ENCODE measurements at regions not wholly inside any gene's neighbourhood (a gene's known extent, or its start where the extent isn't known, plus 50 kb on each side); places are given as distances from the start of the nearest gene placed in this dataset.

- no TSS peak for BruUV-seq (replicated peaks)
- Histone ChIP-seq H3K4me3 (ENCODE audit: low read depth, low read length, poor library complexity, severe bottlenecking) (no peak overlapping the region), H2AFZ (ENCODE audit: low read length) (no peak overlapping the region)
These were observed 408.3 kb upstream of the DDI1 start for GRCh38 chr11:103628121-103628520.

GRCh38 chr11:103631841-103632240 is 404.6 kb upstream of the DDI1 start:
- intact Hi-C loops (cut with micrococcal nuclease; ENCODE audit: unreplicated experiment), result no loop called here
- BruUV-seq (replicated peaks), result no TSS peak
- no peaks in the 10 kb centered on the region for H3K9me3 ChIP-seq (ENCODE audit: low read length)
- no peak overlapping the region for H3K4me3 ChIP-seq (ENCODE audit: low read depth, low read length, poor library complexity, severe bottlenecking)
- TF ChIP-seq CTCF (conservative IDR thresholded peaks at IDR 0.05; ENCODE audit: low read length), result no peak
- no peak for TF ChIP-seq EZH2phosphoT487 (IDR thresholded peaks at IDR 0.05; ENCODE audit: borderline replicate concordance, low read depth, low read length)
- ChIA-PET CTCF (ENCODE audit: unreplicated experiment) (no interaction called here), POLR2A (no interaction called here)
- no peaks in the 10 kb centered on the region for H3K9me2 ChIP-seq (ENCODE audit: insufficient read depth, low read length)
- H3K4me2 ChIP-seq (ENCODE audit: low read length), result no peak overlapping the region
- no peaks in the 10 kb centered on the region for H3K36me3 ChIP-seq (ENCODE audit: insufficient read depth, low read length)
- no peak overlapping the region for H2AFZ ChIP-seq (ENCODE audit: low read length)
- no peaks in the 10 kb centered on the region for H3K4me1 ChIP-seq (ENCODE audit: insufficient read depth, low read length, poor library complexity, severe bottlenecking)
- H3K27ac ChIP-seq (ENCODE audit: low read depth, low read length, poor library complexity, severe bottlenecking), result no peak overlapping the region
- no peaks in the 10 kb centered on the region for H3K79me2 ChIP-seq (ENCODE audit: insufficient read depth, low read depth, low read length)
- DNase-seq (ENCODE audit: low spot score), result no peak
- H4K20me1 ChIP-seq (ENCODE audit: insufficient read depth, low read length), result no peaks in the 10 kb centered on the region

More at GRCh38 chr11:103628121-103628520, 408.3 kb upstream of the DDI1 start:
- no peak for DNase-seq (ENCODE audit: low spot score)
- Histone ChIP-seq H3K4me1 (ENCODE audit: insufficient read depth, low read length, poor library complexity, severe bottlenecking) (no peaks in the 10 kb centered on the region), H4K20me1 (ENCODE audit: insufficient read depth, low read length) (no peaks in the 10 kb centered on the region), H3K27ac (ENCODE audit: low read depth, low read length, poor library complexity, severe bottlenecking) (no peak overlapping the region), H3K9me3 (ENCODE audit: low read length) (no peaks in the 10 kb centered on the region), H3K36me3 (ENCODE audit: insufficient read depth, low read length) (no peaks in the 10 kb centered on the region), H3K4me2 (ENCODE audit: low read length) (no peak overlapping the region), H3K79me2 (ENCODE audit: insufficient read depth, low read depth, low read length) (no peaks in the 10 kb centered on the region), H3K9me2 (ENCODE audit: insufficient read depth, low read length) (no peaks in the 10 kb centered on the region)
- TF ChIP-seq EZH2phosphoT487 (IDR thresholded peaks at IDR 0.05; ENCODE audit: borderline replicate concordance, low read depth, low read length) (no peak), CTCF (conservative IDR thresholded peaks at IDR 0.05; ENCODE audit: low read length) (no peak)
- ChIA-PET POLR2A (no interaction called here), CTCF (ENCODE audit: unreplicated experiment) (no interaction called here)
- intact Hi-C loops (cut with micrococcal nuclease; ENCODE audit: unreplicated experiment), result no loop called here

GRCh38 chr11:103633068-103633788 is 403.2 kb upstream of the DDI1 start:
- no TSS peak for BruUV-seq (replicated peaks)
- no peak for TF ChIP-seq EZH2phosphoT487 (IDR thresholded peaks at IDR 0.05; ENCODE audit: borderline replicate concordance, low read depth, low read length)
- no peak for TF ChIP-seq CTCF (conservative IDR thresholded peaks at IDR 0.05; ENCODE audit: low read length)

More at GRCh38 chr11:103633068-103633788, 403.2 kb upstream of the DDI1 start:
- H3K4me1 ChIP-seq (ENCODE audit: insufficient read depth, low read length, poor library complexity, severe bottlenecking), result no peaks in the 10 kb centered on the region
- no peak overlapping the region for H3K4me2 ChIP-seq (ENCODE audit: low read length)
- H4K20me1 ChIP-seq (ENCODE audit: insufficient read depth, low read length), result no peaks in the 10 kb centered on the region
- H3K79me2 ChIP-seq (ENCODE audit: insufficient read depth, low read depth, low read length), result no peaks in the 10 kb centered on the region
- no peaks in the 10 kb centered on the region for H3K36me3 ChIP-seq (ENCODE audit: insufficient read depth, low read length)
- no peak overlapping the region for H3K4me3 ChIP-seq (ENCODE audit: low read depth, low read length, poor library complexity, severe bottlenecking)
- no peaks in the 10 kb centered on the region for H3K9me3 ChIP-seq (ENCODE audit: low read length)
- no peak overlapping the region for H2AFZ ChIP-seq (ENCODE audit: low read length)
- DNase-seq (ENCODE audit: low spot score), result no peak
- ChIA-PET POLR2A (no interaction called here), CTCF (ENCODE audit: unreplicated experiment) (no interaction called here)
- intact Hi-C loops (cut with micrococcal nuclease; ENCODE audit: unreplicated experiment), result no loop called here
- no peaks in the 10 kb centered on the region for H3K9me2 ChIP-seq (ENCODE audit: insufficient read depth, low read length)
- H3K27ac ChIP-seq (ENCODE audit: low read depth, low read length, poor library complexity, severe bottlenecking), result no peak overlapping the region

Data from OCI-LY7 (cell line).